HEK293 (cell line): ENCODE measurements at regions not wholly inside any gene's neighbourhood (a gene's known extent, or its start where the extent isn't known, plus 50 kb on each side); places are given as distances from the start of the nearest gene placed in this dataset.

Source experiments
- CTCF ChIP-seq: fragments of 450-650 bp; formaldehyde crosslinking; IDR thresholded peaks from 2 replicates; pipeline ENCODE4 v1.5.1; 2016; ENCODE audit warnings: missing biosample characterization, missing genetic modification characterization
- KLF16 ChIP-seq: fragments of 450-650 bp; formaldehyde crosslinking; IDR thresholded peaks from 2 replicates; pipeline ENCODE4 v1.5.1; 2017; ENCODE audit warnings: missing biosample characterization, missing genetic modification characterization
- YY1 ChIP-seq: fragments of 450-650 bp; formaldehyde crosslinking; IDR thresholded peaks from 2 replicates; pipeline ENCODE4 v1.5.1; 2018; ENCODE audit warnings: missing biosample characterization, missing genetic modification characterization
- ZNF670 ChIP-seq: fragments of 450-650 bp; formaldehyde crosslinking; IDR thresholded peaks from 2 replicates; pipeline ENCODE4 v1.5.1; 2016; ENCODE audit warnings: missing biosample characterization, missing genetic modification characterization, low read depth

- no peak for TF ChIP-seq CTCF (tag by site-specific recombination)
- TF ChIP-seq YY1 (tag by site-specific recombination): no peak
- TF ChIP-seq ZNF670 (tag by site-specific recombination): no peak
- no peak for TF ChIP-seq KLF16 (tag by site-specific recombination)
These were observed 649.2 kb downstream of the TUSC7 start for GRCh38 chr3:117358717-117359314.
